ENCODE measurements at regions not wholly inside any gene's neighbourhood (a gene's known extent, or its start where the extent isn't known, plus 50 kb on each side); places are given as distances from the start of the nearest gene placed in this dataset. TPM values are rescaled to one million over a fixed set of nuclear protein-coding genes. Genes with fewer than 3 reads are reported as not detected.

DNA sequence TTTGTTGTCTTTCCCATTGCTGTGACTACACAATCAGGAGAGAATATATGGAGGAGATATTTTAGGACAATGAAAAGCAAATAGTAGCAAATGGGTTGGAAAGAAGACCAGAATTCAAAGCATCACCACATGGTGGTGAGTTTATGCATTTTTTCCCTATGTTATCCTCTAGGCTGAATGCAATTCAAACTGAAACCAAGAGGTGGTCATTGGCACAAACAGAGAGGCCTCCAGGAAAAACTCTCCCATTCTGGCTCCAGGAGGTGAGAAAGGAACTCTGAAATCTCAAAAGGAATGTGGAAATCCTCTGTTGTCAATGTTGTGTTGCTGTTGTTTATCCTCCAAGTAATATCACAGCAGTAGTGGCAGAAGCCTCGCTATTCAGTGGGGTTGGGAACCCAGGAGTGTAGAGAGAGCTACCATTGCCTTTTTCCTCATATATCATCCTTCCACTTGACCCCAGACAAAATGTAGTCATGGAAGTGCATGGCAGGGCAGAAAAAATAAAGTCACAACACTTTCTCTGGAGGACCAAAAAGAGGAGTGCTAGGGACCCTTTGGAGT, 819.1 kb downstream of the GRID1 start (continued):
- TF ChIP-seq, protein P1, sequence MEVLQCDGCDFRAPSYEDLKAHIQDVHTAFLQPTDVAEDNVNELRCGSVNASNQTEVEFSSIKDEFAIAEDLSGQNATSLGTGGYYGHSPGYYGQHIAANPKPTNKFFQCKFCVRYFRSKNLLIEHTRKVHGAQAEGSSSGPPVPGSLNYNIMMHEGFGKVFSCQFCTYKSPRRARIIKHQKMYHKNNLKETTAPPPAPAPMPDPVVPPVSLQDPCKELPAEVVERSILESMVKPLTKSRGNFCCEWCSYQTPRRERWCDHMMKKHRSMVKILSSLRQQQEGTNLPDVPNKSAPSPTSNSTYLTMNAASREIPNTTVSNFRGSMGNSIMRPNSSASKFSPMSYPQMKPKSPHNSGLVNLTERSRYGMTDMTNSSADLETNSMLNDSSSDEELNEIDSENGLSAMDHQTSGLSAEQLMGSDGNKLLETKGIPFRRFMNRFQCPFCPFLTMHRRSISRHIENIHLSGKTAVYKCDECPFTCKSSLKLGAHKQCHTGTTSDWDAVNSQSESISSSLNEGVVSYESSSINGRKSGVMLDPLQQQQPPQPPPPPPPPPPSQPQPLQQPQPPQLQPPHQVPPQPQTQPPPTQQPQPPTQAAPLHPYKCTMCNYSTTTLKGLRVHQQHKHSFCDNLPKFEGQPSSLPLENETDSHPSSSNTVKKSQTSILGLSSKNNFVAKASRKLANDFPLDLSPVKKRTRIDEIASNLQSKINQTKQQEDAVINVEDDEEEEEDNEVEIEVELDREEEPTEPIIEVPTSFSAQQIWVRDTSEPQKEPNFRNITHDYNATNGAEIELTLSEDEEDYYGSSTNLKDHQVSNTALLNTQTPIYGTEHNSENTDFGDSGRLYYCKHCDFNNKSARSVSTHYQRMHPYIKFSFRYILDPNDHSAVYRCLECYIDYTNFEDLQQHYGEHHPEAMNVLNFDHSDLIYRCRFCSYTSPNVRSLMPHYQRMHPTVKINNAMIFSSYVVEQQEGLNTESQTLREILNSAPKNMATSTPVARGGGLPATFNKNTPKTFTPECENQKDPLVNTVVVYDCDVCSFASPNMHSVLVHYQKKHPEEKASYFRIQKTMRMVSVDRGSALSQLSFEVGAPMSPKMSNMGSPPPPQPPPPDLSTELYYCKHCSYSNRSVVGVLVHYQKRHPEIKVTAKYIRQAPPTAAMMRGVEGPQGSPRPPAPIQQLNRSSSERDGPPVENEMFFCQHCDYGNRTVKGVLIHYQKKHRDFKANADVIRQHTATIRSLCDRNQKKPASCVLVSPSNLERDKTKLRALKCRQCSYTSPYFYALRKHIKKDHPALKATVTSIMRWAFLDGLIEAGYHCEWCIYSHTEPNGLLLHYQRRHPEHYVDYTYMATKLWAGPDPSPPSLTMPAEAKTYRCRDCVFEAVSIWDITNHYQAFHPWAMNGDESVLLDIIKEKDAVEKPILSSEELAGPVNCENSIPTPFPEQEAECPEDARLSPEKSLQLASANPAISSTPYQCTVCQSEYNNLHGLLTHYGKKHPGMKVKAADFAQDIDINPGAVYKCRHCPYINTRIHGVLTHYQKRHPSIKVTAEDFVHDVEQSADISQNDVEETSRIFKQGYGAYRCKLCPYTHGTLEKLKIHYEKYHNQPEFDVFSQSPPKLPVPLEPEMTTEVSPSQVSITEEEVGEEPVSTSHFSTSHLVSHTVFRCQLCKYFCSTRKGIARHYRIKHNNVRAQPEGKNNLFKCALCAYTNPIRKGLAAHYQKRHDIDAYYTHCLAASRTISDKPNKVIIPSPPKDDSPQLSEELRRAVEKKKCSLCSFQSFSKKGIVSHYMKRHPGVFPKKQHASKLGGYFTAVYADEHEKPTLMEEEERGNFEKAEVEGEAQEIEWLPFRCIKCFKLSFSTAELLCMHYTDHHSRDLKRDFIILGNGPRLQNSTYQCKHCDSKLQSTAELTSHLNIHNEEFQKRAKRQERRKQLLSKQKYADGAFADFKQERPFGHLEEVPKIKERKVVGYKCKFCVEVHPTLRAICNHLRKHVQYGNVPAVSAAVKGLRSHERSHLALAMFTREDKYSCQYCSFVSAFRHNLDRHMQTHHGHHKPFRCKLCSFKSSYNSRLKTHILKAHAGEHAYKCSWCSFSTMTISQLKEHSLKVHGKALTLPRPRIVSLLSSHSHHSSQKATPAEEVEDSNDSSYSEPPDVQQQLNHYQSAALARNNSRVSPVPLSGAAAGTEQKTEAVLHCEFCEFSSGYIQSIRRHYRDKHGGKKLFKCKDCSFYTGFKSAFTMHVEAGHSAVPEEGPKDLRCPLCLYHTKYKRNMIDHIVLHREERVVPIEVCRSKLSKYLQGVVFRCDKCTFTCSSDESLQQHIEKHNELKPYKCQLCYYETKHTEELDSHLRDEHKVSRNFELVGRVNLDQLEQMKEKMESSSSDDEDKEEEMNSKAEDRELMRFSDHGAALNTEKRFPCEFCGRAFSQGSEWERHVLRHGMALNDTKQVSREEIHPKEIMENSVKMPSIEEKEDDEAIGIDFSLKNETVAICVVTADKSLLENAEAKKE (CRISPR knock-in tag; IDR thresholded peaks at IDR 0.05), result no peak
- TF ChIP-seq ZNF114 (CRISPR knock-in tag; IDR thresholded peaks at IDR 0.05) (no peak), POLR2AphosphoS5 (IDR thresholded peaks at IDR 0.05; ENCODE audit: low read depth) (no peak), JUNB (IDR thresholded peaks at IDR 0.05; ENCODE audit: unreplicated experiment) (no peak), STAT1 (IDR thresholded peaks at IDR 0.05; ENCODE audit: unreplicated experiment) (no peak), ZNF331 (CRISPR knock-in tag; IDR thresholded peaks at IDR 0.05; ENCODE audit: low read depth) (no peak)

DNA sequence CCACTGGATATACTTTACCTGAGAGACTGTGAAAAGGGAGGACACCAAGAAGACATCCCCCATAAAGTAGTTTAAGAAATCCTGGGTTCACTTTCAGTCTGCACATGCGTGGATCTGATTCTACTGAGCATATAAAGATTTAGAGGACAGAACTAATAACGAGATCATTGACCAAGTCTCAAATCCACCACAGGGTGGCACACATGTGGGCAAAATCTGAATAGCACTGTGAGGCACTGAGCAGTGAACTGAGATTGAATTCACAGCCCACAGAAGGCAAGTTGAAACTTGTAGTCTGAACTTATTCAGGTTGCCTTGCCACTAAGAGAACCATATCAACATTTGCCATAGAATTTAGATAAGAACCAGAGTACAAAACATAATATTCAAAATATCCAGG, 818.6 kb downstream of the GRID1 start:
- Mint-ChIP-seq H3K27ac (no peak overlapping the region; the same call in 1 of the 2 replicates), H3K36me3 (ENCODE audit: low read depth) (peaks cover 3% of the 10 kb centered on the region; the same call in 1 of the 3 replicates), H3K9me3 (peaks cover 76% of the 10 kb centered on the region), H3K4me3 (no peak overlapping the region), H3K4me1 (peaks cover 17% of the 10 kb centered on the region), H3K27me3 (ENCODE audit: insufficient read depth, low read depth, poor library complexity) (peaks cover 3% of the 10 kb centered on the region)
- H3K4me3 ChIP-seq, result no peak overlapping the region
- H3F3A ChIP-seq (replicated peaks; ENCODE audit: low read depth), result no peaks in the 10 kb centered on the region
- H3K79me2 ChIP-seq (replicated peaks; ENCODE audit: insufficient read depth), result no peaks in the 10 kb centered on the region
- H3K36me3 ChIP-seq (ENCODE audit: insufficient read depth), result no peaks in the 10 kb centered on the region
- H3K9me2 ChIP-seq (ENCODE audit: insufficient read depth), result no peaks in the 10 kb centered on the region
- no peak overlapping the region for H3K4me2 ChIP-seq
- no peaks in the 10 kb centered on the region for H3K27me3 ChIP-seq (ENCODE audit: insufficient read depth)
- ATAC-seq (peak; percentile 45; the same call in 2 of the 3 replicates), DNase-seq (ENCODE audit: low spot score) (peak; percentile 10)
- H2AFZ ChIP-seq, result no peak overlapping the region
- no peaks in the 10 kb centered on the region for H3K4me1 ChIP-seq (ENCODE audit: insufficient read depth)
- no peak overlapping the region for H3K27ac ChIP-seq (ENCODE audit: low read depth)
- no peaks in the 10 kb centered on the region for H4K20me1 ChIP-seq (replicated peaks; ENCODE audit: insufficient read depth)
- TF ChIP-seq CTCF (conservative IDR thresholded peaks at IDR 0.05; ENCODE audit: low read depth in 2 of 2), result peak; percentile 24 to 46; a peak in 3 of 4 replicates
- no peak for TF ChIP-seq EZH2phosphoT487 (IDR thresholded peaks at IDR 0.05; ENCODE audit: unreplicated experiment)

Small RNAs in the stretch of these regions (small RNA-seq; reads per million reads assigned to genes)
- gene RNU6-325P (ENCODE audit: low replicate concordance), result not detected

Data from GM23338 (cell line).